ENCODE measurements at regions not wholly inside any gene's neighbourhood (a gene's known extent, or its start where the extent isn't known, plus 50 kb on each side); places are given as distances from the start of the nearest gene placed in this dataset.

- no peak for TF ChIP-seq POLR2A (IDR thresholded peaks at IDR 0.05)
- TF ChIP-seq, protein P1, sequence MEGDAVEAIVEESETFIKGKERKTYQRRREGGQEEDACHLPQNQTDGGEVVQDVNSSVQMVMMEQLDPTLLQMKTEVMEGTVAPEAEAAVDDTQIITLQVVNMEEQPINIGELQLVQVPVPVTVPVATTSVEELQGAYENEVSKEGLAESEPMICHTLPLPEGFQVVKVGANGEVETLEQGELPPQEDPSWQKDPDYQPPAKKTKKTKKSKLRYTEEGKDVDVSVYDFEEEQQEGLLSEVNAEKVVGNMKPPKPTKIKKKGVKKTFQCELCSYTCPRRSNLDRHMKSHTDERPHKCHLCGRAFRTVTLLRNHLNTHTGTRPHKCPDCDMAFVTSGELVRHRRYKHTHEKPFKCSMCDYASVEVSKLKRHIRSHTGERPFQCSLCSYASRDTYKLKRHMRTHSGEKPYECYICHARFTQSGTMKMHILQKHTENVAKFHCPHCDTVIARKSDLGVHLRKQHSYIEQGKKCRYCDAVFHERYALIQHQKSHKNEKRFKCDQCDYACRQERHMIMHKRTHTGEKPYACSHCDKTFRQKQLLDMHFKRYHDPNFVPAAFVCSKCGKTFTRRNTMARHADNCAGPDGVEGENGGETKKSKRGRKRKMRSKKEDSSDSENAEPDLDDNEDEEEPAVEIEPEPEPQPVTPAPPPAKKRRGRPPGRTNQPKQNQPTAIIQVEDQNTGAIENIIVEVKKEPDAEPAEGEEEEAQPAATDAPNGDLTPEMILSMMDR (IDR thresholded peaks at IDR 0.05): no peak
Measured at GRCh38 chr2:196555726-196556125, 83.8 kb upstream of the CCDC150 start.

Data from thyroid gland (tissue), 4 donors.